OCI-LY3 (cell line): ENCODE measurements at regions not wholly inside any gene's neighbourhood (a gene's known extent, or its start where the extent isn't known, plus 50 kb on each side); places are given as distances from the start of the nearest gene placed in this dataset.

Experiments
- CTCF ChIP-seq: fragments of 200-600, 300-600 bp; sonication (generic); IDR thresholded peaks from 2 replicates; pipeline ENCODE4 v1.5.1; 2014; ENCODE audit warnings: antibody characterized with exemption, low read length, low read depth
- EZH2phosphoT487 ChIP-seq: fragments of 200-600 bp; shearing (Covaris generic); IDR thresholded peaks from 2 replicates; pipeline ENCODE4 v1.6.1; 2018; ENCODE audit warnings: antibody characterized with exemption, mixed run types, low read depth

- no peak for TF ChIP-seq CTCF
- TF ChIP-seq EZH2phosphoT487: no peak
Measured at GRCh38 chr18:38497266-38497665, 931.7 kb upstream of the CELF4 start.
